ENCODE measurements at regions not wholly inside any gene's neighbourhood (a gene's known extent, or its start where the extent isn't known, plus 50 kb on each side); places are given as distances from the start of the nearest gene placed in this dataset.

GRCh38 chr2:64322433-64322832 lies 131.5 kb upstream of the LGALSL start:
- TF ChIP-seq POLR2AphosphoS5 (IDR thresholded peaks at IDR 0.05; ENCODE audit: borderline replicate concordance, low read depth, low read length) (no peak), EZH2 (IDR thresholded peaks at IDR 0.05) (no peak)
